CD4-positive, CD25-positive, alpha-beta regulatory T cell (primary cell): ENCODE measurements at regions not wholly inside any gene's neighbourhood (a gene's known extent, or its start where the extent isn't known, plus 50 kb on each side); places are given as distances from the start of the nearest gene placed in this dataset.

Experiments
- ATAC-seq, 2 donors: fragments of 150-1000 bp; cut with Tn5 transposase; one replicate each; pipeline ENCODE4 v1.10.0; 2021; ENCODE audit warnings: low read depth in 2 of 2, moderate number of reproducible peaks in 2 of 2, moderate library complexity in 1 of 2
- DNase-seq, 3 donors: peaks; one replicate each; pipeline versions ENCODE4 v3.0.0 to v3.0.0-alpha.2; 2012 to 2022; ENCODE audit warnings: mixed read lengths in 1 of 3
- H3K27ac ChIP-seq: one replicate; pipeline ENCODE4 v1.7.0; 2013; ENCODE audit warnings: mild to moderate bottlenecking, low read length; ENCODE audit not compliant: insufficient read depth, poor library complexity, severe bottlenecking
- H3K27me3 ChIP-seq: one replicate; pipeline ENCODE4 v1.7.0; 2013; ENCODE audit warnings: low read length; ENCODE audit not compliant: control insufficient read depth, insufficient read depth
- H3K36me3 ChIP-seq: one replicate; pipeline ENCODE4 v1.7.0; 2013; ENCODE audit warnings: mild to moderate bottlenecking, low read length, moderate library complexity; ENCODE audit not compliant: control insufficient read depth, insufficient read depth
- H3K4me1 ChIP-seq: 2 replicates; pipeline ENCODE4 v1.7.0; 2013; ENCODE audit warnings: mild to moderate bottlenecking, low read length; ENCODE audit not compliant: insufficient read depth, control insufficient read depth, poor library complexity, severe bottlenecking
- H3K4me3 ChIP-seq: one replicate; pipeline ENCODE4 v1.7.0; 2013; ENCODE audit warnings: low read depth, mild to moderate bottlenecking, low read length, moderate library complexity
- H3K9me3 ChIP-seq, 2 experiments: 1 replicate in 1 of 2; 2 replicates in 1 of 2; pipeline ENCODE4 v1.7.0; 2013; ENCODE audit warnings: low read length in 2 of 2, mild to moderate bottlenecking in 1 of 2, moderate library complexity in 1 of 2; ENCODE audit not compliant: control insufficient read depth in 2 of 2
- H3K27ac Mint-ChIP-seq, 3 donors: one replicate each; pipeline ENCODE4 v1.8.0; 2020 to 2022; ENCODE audit warnings: mild to moderate bottlenecking in 3 of 3, mixed read lengths in 3 of 3, moderate library complexity in 2 of 3
- H3K27me3 Mint-ChIP-seq: one replicate; pipeline ENCODE4 v1.8.0; 2022; ENCODE audit warnings: mild to moderate bottlenecking, mixed read lengths
- H3K36me3 Mint-ChIP-seq: one replicate; pipeline ENCODE4 v1.8.0; 2020; ENCODE audit warnings: mixed read lengths
- H3K4me1 Mint-ChIP-seq, 4 donors: one replicate each; pipeline ENCODE4 v1.8.0; 2020 to 2022; ENCODE audit warnings: mixed read lengths in 4 of 4, mild to moderate bottlenecking in 1 of 4
- H3K4me3 Mint-ChIP-seq, 4 donors: one replicate each; pipeline ENCODE4 v1.8.0; 2020 to 2022; ENCODE audit warnings: mild to moderate bottlenecking in 4 of 4, mixed read lengths in 4 of 4, moderate library complexity in 3 of 4
- H3K9me3 Mint-ChIP-seq, 7 donors: one replicate each; pipeline ENCODE4 v1.8.0; 2020 to 2022; ENCODE audit warnings: mixed read lengths in 7 of 7, mild to moderate bottlenecking in 3 of 7, moderate library complexity in 2 of 7

GRCh38 chr18:67608615-67609273, 92.2 kb upstream of the DSEL start:
- H3K4me1 Mint-ChIP-seq: no peaks in the 10 kb centered on the region

DNA sequence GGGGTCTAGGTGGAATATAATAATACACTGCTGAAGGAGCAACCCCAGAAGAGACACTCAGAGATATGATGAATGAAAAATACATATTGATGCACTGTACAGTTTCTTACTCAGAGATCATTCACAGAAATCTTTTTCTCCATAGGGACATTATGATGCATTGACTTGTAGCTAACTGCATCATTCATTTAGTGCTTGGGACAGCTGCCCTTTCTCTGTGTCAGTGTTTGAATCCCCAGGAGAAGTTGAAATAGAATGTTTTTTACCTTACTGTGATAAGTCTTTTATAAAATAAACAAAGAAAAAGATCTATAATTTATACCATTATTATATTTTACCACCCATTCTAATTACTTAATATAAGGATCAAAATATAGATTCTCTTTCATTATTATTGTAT, 91.7 kb upstream of the DSEL start:
- Histone ChIP-seq H3K9me3 (no peaks in the 10 kb centered on the region), H3K4me3 (no peak overlapping the region), H3K27ac (no peak overlapping the region), H3K4me1 (no peaks in the 10 kb centered on the region), H3K27me3 (no peaks in the 10 kb centered on the region), H3K36me3 (no peaks in the 10 kb centered on the region)
- Mint-ChIP-seq H3K4me1 (no peaks in the 10 kb centered on the region), H3K36me3 (no peaks in the 10 kb centered on the region), H3K27ac (no peak overlapping the region), H3K9me3 (peaks cover 0 to 8% (median 2%) of the 10 kb centered on the region in 7 donors), H3K4me3 (no peak overlapping the region), H3K27me3 (no peaks in the 10 kb centered on the region)
- ATAC-seq (no peak), DNase-seq (no peak)

More at GRCh38 chr18:67608615-67609273, 92.2 kb upstream of the DSEL start:
- H3K36me3 ChIP-seq: no peaks in the 10 kb centered on the region
- no peaks in the 10 kb centered on the region for H3K9me3 ChIP-seq
- Mint-ChIP-seq H3K36me3 (no peaks in the 10 kb centered on the region), H3K27me3 (no peaks in the 10 kb centered on the region), H3K9me3 (peaks cover 0 to 8% (median 2%) of the 10 kb centered on the region in 7 donors), H3K27ac (no peak overlapping the region), H3K4me3 (no peak overlapping the region)
- no peaks in the 10 kb centered on the region for H3K27me3 ChIP-seq
- H3K27ac ChIP-seq: no peak overlapping the region
- ATAC-seq (no peak), DNase-seq (no peak)
- H3K4me3 ChIP-seq: no peak overlapping the region
- H3K4me1 ChIP-seq: no peaks in the 10 kb centered on the region

- H3K27me3 ChIP-seq: no peaks in the 10 kb centered on the region
- Mint-ChIP-seq H3K27ac (no peak overlapping the region), H3K4me3 (no peak overlapping the region), H3K9me3 (peaks cover 0 to 7% (median 3%) of the 10 kb centered on the region in 7 donors), H3K27me3 (no peaks in the 10 kb centered on the region), H3K4me1 (no peaks in the 10 kb centered on the region), H3K36me3 (no peaks in the 10 kb centered on the region)
- H3K9me3 ChIP-seq: no peaks in the 10 kb centered on the region
- DNase-seq (no peak), ATAC-seq (no peak)
- H3K27ac ChIP-seq: no peak overlapping the region
- H3K4me1 ChIP-seq: no peaks in the 10 kb centered on the region
- no peaks in the 10 kb centered on the region for H3K36me3 ChIP-seq
- no peak overlapping the region for H3K4me3 ChIP-seq
These were observed 84.0 kb upstream of the DSEL start for GRCh38 chr18:67600181-67601180.

DNA sequence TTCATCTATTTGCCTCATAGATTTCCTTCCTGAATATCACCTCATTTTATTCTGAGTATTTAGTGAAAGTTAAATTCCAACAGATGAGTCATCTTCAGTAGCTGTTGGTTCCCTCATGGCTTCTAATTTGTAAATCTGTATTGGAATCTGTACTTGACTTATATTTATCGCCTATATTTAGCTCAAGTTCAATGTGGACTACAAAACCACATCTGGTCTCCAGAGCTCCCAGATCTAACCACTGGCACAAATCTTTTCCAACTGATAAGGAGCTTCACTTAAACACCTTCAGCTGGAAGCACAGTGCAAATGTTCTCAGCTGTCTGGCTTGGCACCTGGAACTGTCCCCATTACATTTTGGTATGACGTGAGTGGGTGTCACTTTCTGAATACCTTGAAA, 82.8 kb upstream of the DSEL start:
- H3K9me3 Mint-ChIP-seq: peaks cover 0 to 15% (median 3%) of the 10 kb centered on the region in 7 donors
- Histone ChIP-seq H3K4me1 (no peaks in the 10 kb centered on the region), H3K36me3 (no peaks in the 10 kb centered on the region), H3K9me3 (no peaks in the 10 kb centered on the region), H3K4me3 (no peak overlapping the region), H3K27me3 (no peaks in the 10 kb centered on the region), H3K27ac (no peak overlapping the region)
- no peaks in the 10 kb centered on the region for H3K4me1 Mint-ChIP-seq
- no peak for DNase-seq
- ATAC-seq: no peak
- H3K27me3 Mint-ChIP-seq: no peaks in the 10 kb centered on the region
- no peak overlapping the region for H3K4me3 Mint-ChIP-seq
- H3K36me3 Mint-ChIP-seq: no peaks in the 10 kb centered on the region
- H3K27ac Mint-ChIP-seq: no peak overlapping the region

GRCh38 chr18:67597759-67598158, 81.2 kb upstream of the DSEL start:
- H3K4me1 ChIP-seq: no peaks in the 10 kb centered on the region
- peaks cover 0 to 15% (median 5%) of the 10 kb centered on the region in 7 donors for H3K9me3 Mint-ChIP-seq
- no peak for ATAC-seq
- H3K4me3 Mint-ChIP-seq: no peak overlapping the region
- H3K36me3 Mint-ChIP-seq: no peaks in the 10 kb centered on the region
- no peaks in the 10 kb centered on the region for H3K27me3 Mint-ChIP-seq
- no peaks in the 10 kb centered on the region for H3K27me3 ChIP-seq
- H3K27ac ChIP-seq: no peak overlapping the region
- no peak overlapping the region for H3K4me3 ChIP-seq
- H3K27ac Mint-ChIP-seq: no peak overlapping the region
- no peaks in the 10 kb centered on the region for H3K4me1 Mint-ChIP-seq
- DNase-seq: no peak
- H3K9me3 ChIP-seq: no peaks in the 10 kb centered on the region
- H3K36me3 ChIP-seq: no peaks in the 10 kb centered on the region

DNA sequence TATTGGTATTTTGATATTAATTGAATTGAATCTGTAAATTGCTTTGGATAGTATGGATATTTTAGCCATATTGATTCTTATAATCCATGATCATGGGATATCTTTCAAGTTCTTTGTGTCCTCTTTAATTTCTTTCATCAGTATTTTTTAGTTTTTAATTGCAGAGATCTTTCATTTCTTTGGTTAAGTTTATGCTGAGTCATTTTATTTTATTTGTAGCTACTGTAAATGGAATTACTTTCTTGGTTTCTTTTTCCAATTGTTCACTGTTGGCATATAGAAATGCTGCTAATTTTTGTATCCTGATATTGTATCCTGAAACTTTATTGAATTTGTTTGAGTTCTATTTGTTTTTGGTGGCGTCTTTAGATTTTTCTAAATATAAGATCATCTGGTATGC, 79.5 kb upstream of the DSEL start:
- H3K9me3 ChIP-seq: no peaks in the 10 kb centered on the region
- Mint-ChIP-seq H3K9me3 (peaks cover 0 to 15% (median 4%) of the 10 kb centered on the region in 7 donors), H3K4me1 (no peaks in the 10 kb centered on the region), H3K27ac (no peak overlapping the region), H3K27me3 (no peaks in the 10 kb centered on the region), H3K36me3 (no peaks in the 10 kb centered on the region), H3K4me3 (no peak overlapping the region)
- H3K36me3 ChIP-seq: no peaks in the 10 kb centered on the region
- H3K27me3 ChIP-seq: no peaks in the 10 kb centered on the region
- DNase-seq (no peak), ATAC-seq (no peak)
- no peak overlapping the region for H3K27ac ChIP-seq
- H3K4me1 ChIP-seq: no peaks in the 10 kb centered on the region
- no peak overlapping the region for H3K4me3 ChIP-seq

DNA sequence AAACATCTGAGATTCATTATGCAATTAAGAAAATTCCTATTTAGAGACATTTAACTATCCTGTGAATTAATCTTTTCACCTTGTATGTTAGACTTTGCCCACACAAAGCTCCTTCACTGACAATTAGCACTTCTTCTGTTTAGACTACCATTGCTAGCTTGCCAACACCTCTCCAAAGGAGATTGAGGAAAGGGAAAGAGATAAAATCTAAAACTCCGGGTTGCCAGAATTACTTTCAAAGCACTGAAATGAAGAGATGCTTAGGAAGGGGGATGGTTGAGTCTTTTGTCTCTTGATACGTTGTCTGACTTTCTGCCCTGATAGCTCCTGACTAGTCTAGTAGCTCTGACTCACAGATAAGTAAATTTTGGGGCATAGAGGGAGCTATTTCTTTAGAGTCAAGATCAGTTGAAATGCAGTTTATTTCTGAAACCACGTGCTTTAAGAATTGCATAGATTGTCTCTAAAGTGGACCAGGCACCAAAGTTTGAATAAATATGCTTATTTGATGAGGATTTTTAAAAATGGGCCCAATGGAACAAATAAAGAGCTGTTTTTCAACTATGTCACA, 74.1 kb upstream of the DSEL start:
- Mint-ChIP-seq H3K36me3 (no peaks in the 10 kb centered on the region), H3K4me3 (no peak overlapping the region)
- no peaks in the 10 kb centered on the region for H3K9me3 ChIP-seq

More for the DNA sequence above, 74.1 kb upstream of the DSEL start:
- no peak for DNase-seq
- no peaks in the 10 kb centered on the region for H3K27me3 ChIP-seq
- no peak overlapping the region for H3K4me3 ChIP-seq
- H3K36me3 ChIP-seq: no peaks in the 10 kb centered on the region
- no peaks in the 10 kb centered on the region for H3K4me1 ChIP-seq
- peak overlapping the region in 1 of 3 donors; percentile 9 for H3K27ac Mint-ChIP-seq
- H3K27me3 Mint-ChIP-seq: no peaks in the 10 kb centered on the region
- H3K9me3 Mint-ChIP-seq: peaks cover 0 to 12% (median 4%) of the 10 kb centered on the region in 7 donors
- no peak for ATAC-seq
- no peak overlapping the region for H3K27ac ChIP-seq
- H3K4me1 Mint-ChIP-seq: no peaks in the 10 kb centered on the region
